Tibial nerve (tissue), 4 donors: ENCODE measurements at regions not wholly inside any gene's neighbourhood (a gene's known extent, or its start where the extent isn't known, plus 50 kb on each side); places are given as distances from the start of the nearest gene placed in this dataset.
A peak's percentile ranks its signal among the peaks of the same experiment; 100 is the strongest.

Experiments used
- DNase-seq, 2 donors: peaks; one replicate each; pipeline ENCODE4 v3.0.0-alpha.2; 2019; ENCODE audit warnings: low spot score in 2 of 2
- H3K27ac ChIP-seq, 4 donors: fragments of 200-600 bp; sonication (generic) in 3 of 4; one replicate each; pipeline ENCODE4 v1.5.1; 2017 to 2019; ENCODE audit warnings: mild to moderate bottlenecking in 1 of 4
- H3K27me3 ChIP-seq, 2 donors: fragments of 200-600 bp; sonication (generic) in 1 of 2; one replicate each; pipeline versions ENCODE4 v1.5.1 to v1.6.0; 2017 to 2019
- H3K36me3 ChIP-seq, 3 donors: fragments of 200-600 bp; sonication (generic); one replicate each; pipeline ENCODE4 v1.5.1; 2018 to 2019
- H3K4me1 ChIP-seq, 4 donors: fragments of 200-600 bp; sonication (generic) in 3 of 4; one replicate each; pipeline ENCODE4 v1.5.1; 2017 to 2019
- H3K4me3 ChIP-seq, 4 donors: fragments of 200-600 bp; sonication (generic) in 3 of 4; one replicate each; pipeline ENCODE4 v1.5.1; 2017 to 2019; ENCODE audit warnings: mild to moderate bottlenecking in 1 of 4, moderate library complexity in 1 of 4
- H3K9me3 ChIP-seq, 4 donors: fragments of 200-600 bp; sonication (generic) in 3 of 4; one replicate each; pipeline ENCODE4 v1.5.1; 2017 to 2019
- EP300 ChIP-seq, 2 donors: sonication (generic); formaldehyde crosslinking; IDR thresholded peaks; one replicate each; pipeline ENCODE4 v1.6.1; 2017; ENCODE audit warnings: antibody characterized with exemption in 2 of 2, mild to moderate bottlenecking in 1 of 2
- POLR2A ChIP-seq, 2 donors: fragments of 450-650 bp; IDR thresholded peaks; one replicate each; pipeline ENCODE4 v1.6.1; 2017; ENCODE audit warnings: antibody characterized with exemption in 2 of 2, mild to moderate bottlenecking in 2 of 2, moderate library complexity in 2 of 2
- WGBS, 2 donors: methylation state at CpG; one replicate each; pipeline ENCODE4 v1.1.5; 2018; 5-methylcytosine and 5-hydroxymethylcytosine counted together
- TF ChIP-seq, protein P1 (sequence below), 5 experiments: fragments of 200-600 bp in 3 of 5; fragments of 450-650 bp in 2 of 5; sonication (generic) in 3 of 5; IDR thresholded peaks; one replicate each; pipeline ENCODE4 v1.5.1; 2016 to 2019; ENCODE audit warnings: antibody characterized with exemption in 5 of 5, mild to moderate bottlenecking in 3 of 5, moderate library complexity in 2 of 5

GRCh38 chr1:220991959-220992704, 112.9 kb downstream of the HLX start:
- no peaks in the 10 kb centered on the region for H3K27me3 ChIP-seq
- peak overlapping the region in 1 of 4 donors; percentile 29 for H3K27ac ChIP-seq
- 37 to 48% methylated on average over 13 of the region's 13 CpGs for whole genome bisulfite sequencing, 2 donors
- H3K4me3 ChIP-seq = no peak overlapping the region
- peaks cover 0 to 17% (median 0%) of the 10 kb centered on the region in 4 donors for H3K4me1 ChIP-seq
- no peaks in the 10 kb centered on the region for H3K9me3 ChIP-seq
- H3K36me3 ChIP-seq = no peaks in the 10 kb centered on the region
- DNase-seq = no peak
- no peak for TF ChIP-seq POLR2A (IDR thresholded peaks at IDR 0.05)
- TF ChIP-seq, protein P1, sequence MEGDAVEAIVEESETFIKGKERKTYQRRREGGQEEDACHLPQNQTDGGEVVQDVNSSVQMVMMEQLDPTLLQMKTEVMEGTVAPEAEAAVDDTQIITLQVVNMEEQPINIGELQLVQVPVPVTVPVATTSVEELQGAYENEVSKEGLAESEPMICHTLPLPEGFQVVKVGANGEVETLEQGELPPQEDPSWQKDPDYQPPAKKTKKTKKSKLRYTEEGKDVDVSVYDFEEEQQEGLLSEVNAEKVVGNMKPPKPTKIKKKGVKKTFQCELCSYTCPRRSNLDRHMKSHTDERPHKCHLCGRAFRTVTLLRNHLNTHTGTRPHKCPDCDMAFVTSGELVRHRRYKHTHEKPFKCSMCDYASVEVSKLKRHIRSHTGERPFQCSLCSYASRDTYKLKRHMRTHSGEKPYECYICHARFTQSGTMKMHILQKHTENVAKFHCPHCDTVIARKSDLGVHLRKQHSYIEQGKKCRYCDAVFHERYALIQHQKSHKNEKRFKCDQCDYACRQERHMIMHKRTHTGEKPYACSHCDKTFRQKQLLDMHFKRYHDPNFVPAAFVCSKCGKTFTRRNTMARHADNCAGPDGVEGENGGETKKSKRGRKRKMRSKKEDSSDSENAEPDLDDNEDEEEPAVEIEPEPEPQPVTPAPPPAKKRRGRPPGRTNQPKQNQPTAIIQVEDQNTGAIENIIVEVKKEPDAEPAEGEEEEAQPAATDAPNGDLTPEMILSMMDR (IDR thresholded peaks at IDR 0.05) = no peak
- TF ChIP-seq EP300 (IDR thresholded peaks at IDR 0.05) = no peak

GRCh38 chr1:220992705-220993052, 113.4 kb downstream of the HLX start:
- H3K27me3 ChIP-seq = no peaks in the 10 kb centered on the region
- DNase-seq = no peak
- no peaks in the 10 kb centered on the region for H3K36me3 ChIP-seq
- no peak overlapping the region for H3K4me3 ChIP-seq
- 38 to 45% methylated on average over 3 of the region's 3 CpGs for WGBS, 2 donors
- TF ChIP-seq EP300 (IDR thresholded peaks at IDR 0.05) (no peak), POLR2A (IDR thresholded peaks at IDR 0.05) (no peak)
- TF ChIP-seq, protein P1 (IDR thresholded peaks at IDR 0.05) = no peak
- no peaks in the 10 kb centered on the region for H3K9me3 ChIP-seq
- peaks cover 0 to 17% (median 0%) of the 10 kb centered on the region in 4 donors for H3K4me1 ChIP-seq
- H3K27ac ChIP-seq = no peak overlapping the region

DNA sequence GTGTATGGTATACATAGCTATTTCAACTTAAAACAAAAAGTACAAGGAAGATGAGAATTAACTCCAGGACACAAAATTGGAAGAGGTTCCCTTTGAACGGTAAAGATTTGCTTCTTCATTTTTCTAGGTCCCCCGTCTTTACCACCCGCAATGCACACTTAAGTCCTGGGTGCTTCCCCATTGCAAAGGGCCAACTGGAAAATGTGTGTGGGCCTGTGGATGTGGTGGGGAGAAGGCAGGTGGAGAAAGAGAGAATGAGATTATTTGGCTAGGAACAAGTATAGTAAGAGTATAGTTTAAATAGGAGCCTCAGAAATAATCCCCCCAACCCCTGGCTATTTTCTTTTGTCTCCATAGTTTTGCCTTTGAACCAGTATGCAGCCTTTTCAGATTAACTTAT, 115.4 kb downstream of the HLX start:
- 90 to 92% methylated on average over 3 of the region's 3 CpGs for WGBS, 2 donors
- Histone ChIP-seq H3K4me3 (no peak overlapping the region), H3K9me3 (no peaks in the 10 kb centered on the region), H3K36me3 (no peaks in the 10 kb centered on the region), H3K27me3 (no peaks in the 10 kb centered on the region), H3K27ac (no peak overlapping the region), H3K4me1 (peaks cover 0 to 17% (median 0%) of the 10 kb centered on the region in 4 donors)
- no peak for DNase-seq
- no peak for TF ChIP-seq POLR2A (IDR thresholded peaks at IDR 0.05)
- no peak for TF ChIP-seq EP300 (IDR thresholded peaks at IDR 0.05)
- TF ChIP-seq, protein P1 (IDR thresholded peaks at IDR 0.05) = no peak

DNA sequence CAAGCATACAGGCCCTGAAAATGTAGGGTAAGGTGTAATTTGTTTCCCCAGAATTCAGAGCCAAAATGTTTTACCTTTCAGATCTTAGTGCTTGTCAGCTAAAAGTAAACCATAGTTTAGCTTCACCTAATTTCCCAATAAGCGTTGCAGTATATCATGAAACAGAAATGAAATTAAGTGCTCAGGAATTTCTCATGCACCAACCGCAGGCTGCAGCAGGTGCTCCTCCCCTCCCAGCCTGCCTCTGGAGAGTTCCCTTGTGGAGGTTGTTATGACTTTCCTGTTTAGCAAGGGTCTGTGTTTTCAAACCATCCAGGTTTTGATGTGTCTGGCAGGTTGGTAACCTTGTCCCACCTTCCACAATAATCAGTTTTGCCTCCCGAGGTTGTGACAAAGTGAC, 118.5 kb downstream of the HLX start:
- Histone ChIP-seq H3K4me1 (peaks cover 0 to 5% (median 0%) of the 10 kb centered on the region in 4 donors), H3K36me3 (no peaks in the 10 kb centered on the region), H3K9me3 (peaks cover 0 to under 1% (median 0%) of the 10 kb centered on the region in 4 donors), H3K27me3 (no peaks in the 10 kb centered on the region), H3K27ac (no peak overlapping the region), H3K4me3 (no peak overlapping the region)
- no peak for DNase-seq
- TF ChIP-seq, protein P1 (IDR thresholded peaks at IDR 0.05) = no peak
- no peak for TF ChIP-seq EP300 (IDR thresholded peaks at IDR 0.05)
- no peak for TF ChIP-seq POLR2A (IDR thresholded peaks at IDR 0.05)
- 81 to 83% methylated on average over 3 of the region's 3 CpGs for WGBS, 2 donors
